Pancreas (tissue), 10 donors: ENCODE measurements at regions not wholly inside any gene's neighbourhood (a gene's known extent, or its start where the extent isn't known, plus 50 kb on each side); places are given as distances from the start of the nearest gene placed in this dataset.

Experiments
- ATAC-seq, 4 donors: fragments of 200-7000 bp; cut with Tn5 transposase; one replicate each; pipeline versions ENCODE4 v1.8.0 to v1.9.1; 2020; ENCODE audit warnings: mild to moderate bottlenecking in 4 of 4, moderate library complexity in 4 of 4
- DNase-seq, 6 donors: peaks; one replicate each; pipeline ENCODE4 v3.0.0-alpha.2; 2020
- FAIRE-seq: peaks from 2 replicates; lab custom pipeline; 2012; peaks lifted over from hg19 to GRCh38; lab: Jason Lieb, UNC
- H3K27ac ChIP-seq, 4 donors: fragments of 200-600 bp; sonication (generic); 1 replicate in 3 of 4; 2 replicates in 1 of 4; pipeline versions ENCODE4 v1.5.0 to v1.8.0; 2020
- H3K27me3 ChIP-seq, 4 donors: fragments of 200-600 bp; one replicate each; pipeline ENCODE4 v1.8.0; 2021
- H3K36me3 ChIP-seq, 3 donors: fragments of 200-600 bp; sonication (generic) in 1 of 3; one replicate each; pipeline versions ENCODE4 v1.5.0 to v1.8.0; 2020 to 2021
- H3K4me1 ChIP-seq, 3 donors: fragments of 200-600 bp; one replicate each; pipeline ENCODE4 v1.8.0; 2021
- H3K4me3 ChIP-seq, 4 donors: fragments of 200-600 bp; sonication (generic) in 2 of 4; one replicate each; pipeline versions ENCODE4 v1.5.0 to v1.8.0; 2020 to 2021
- H3K9me3 ChIP-seq, 4 donors: fragments of 200-600 bp; one replicate each; pipeline ENCODE4 v1.8.0; 2021
- CTCF ChIP-seq, 4 donors: fragments of 200-600 bp; sonication (generic) in 3 of 4; IDR thresholded peaks; one replicate each; pipeline versions ENCODE4 v1.5.0 to v1.8.0; 2021; ENCODE audit warnings: antibody characterized with exemption in 4 of 4
- WGBS, 2 donors: extraction: QIAGEN DNeasy Blood & Tissue Kit; methylation state at CpG; one replicate each; pipeline ENCODE4 v1.1.7; 2013; 5-methylcytosine and 5-hydroxymethylcytosine counted together
- intact Hi-C, 3 donors: fragments of 100-400 bp; cut with DNase I; formaldehyde crosslinking; loops; one replicate each; pipeline versions ENCODE4 v1.11.1 to v1.14.2; 2022
- donor health status: healthy with polysubstance abuse.
- donor health status: DM: no; HTN: no; CAD: no; lungs with moderate emphysema.
- donor health status: DM: no; HTN: no; CAD: no.
- donor health status: control.
- donor health status: control.
- donor health status: Bipolar disorder and iron deficiency.
- donor health status: DM: yes; HTN: yes; CAD: no.
- donor health status: DM: no; HTN: no; CAD: no.
- donor health status: DM: no; HTN: no; CAD: no.
- donor health status: DM: yes; HTN: yes; CAD: no.

GRCh38 chr1:9476790-9477463 lies 62.3 kb upstream of the SLC25A33 start:
- Histone ChIP-seq H3K4me1 (no peaks in the 10 kb centered on the region), H3K27ac (no peak overlapping the region), H3K36me3 (no peaks in the 10 kb centered on the region), H3K27me3 (no peaks in the 10 kb centered on the region), H3K4me3 (no peak overlapping the region), H3K9me3 (no peaks in the 10 kb centered on the region)
- TF ChIP-seq CTCF (IDR thresholded peaks at IDR 0.05), result no peak
- ATAC-seq (no peak), DNase-seq (no peak), FAIRE-seq (no peak)
- WGBS, 2 donors, result 66 to 82% methylated on average over 4 of the region's 4 CpGs
- intact Hi-C loops, result no loop called here

- FAIRE-seq (no peak), DNase-seq (no peak), ATAC-seq (no peak)
- Histone ChIP-seq H3K27me3 (no peaks in the 10 kb centered on the region), H3K4me3 (no peak overlapping the region), H3K9me3 (no peaks in the 10 kb centered on the region), H3K4me1 (no peaks in the 10 kb centered on the region), H3K27ac (no peak overlapping the region), H3K36me3 (no peaks in the 10 kb centered on the region)
- 74 to 81% methylated on average over 4 of the region's 4 CpGs for WGBS, 2 donors
- intact Hi-C loops, result no loop called here
- no peak for TF ChIP-seq CTCF (IDR thresholded peaks at IDR 0.05)
Observed at GRCh38 chr1:9477535-9477934, 61.7 kb upstream of the SLC25A33 start.

GRCh38 chr1:9478021-9478420 lies 61.2 kb upstream of the SLC25A33 start:
- ATAC-seq, result no peak
- DNase-seq, result no peak
- no peaks in the 10 kb centered on the region for H3K36me3 ChIP-seq
- TF ChIP-seq CTCF (IDR thresholded peaks at IDR 0.05), result no peak
- no peak overlapping the region for H3K4me3 ChIP-seq
- 78 to 84% methylated on average over 6 of the region's 6 CpGs for WGBS, 2 donors
- intact Hi-C loops, result no loop called here
- no peak for FAIRE-seq
- H3K9me3 ChIP-seq, result no peaks in the 10 kb centered on the region
- H3K4me1 ChIP-seq, result no peaks in the 10 kb centered on the region
- H3K27ac ChIP-seq, result no peak overlapping the region
- H3K27me3 ChIP-seq, result no peaks in the 10 kb centered on the region

GRCh38 chr1:9481048-9481447 lies 58.2 kb upstream of the SLC25A33 start:
- 53 to 58% methylated on average over 6 of the region's 6 CpGs for WGBS, 2 donors
- ATAC-seq (no peak), DNase-seq (no peak), FAIRE-seq (no peak)
- H3K4me3 ChIP-seq, result no peak overlapping the region
- no peaks in the 10 kb centered on the region for H3K9me3 ChIP-seq
- H3K4me1 ChIP-seq, result no peaks in the 10 kb centered on the region
- TF ChIP-seq CTCF (IDR thresholded peaks at IDR 0.05), result no peak
- no peaks in the 10 kb centered on the region for H3K27me3 ChIP-seq
- H3K36me3 ChIP-seq, result no peaks in the 10 kb centered on the region
- intact Hi-C loops, result loop anchor here in 1 of 3 donors (10.0 kb wide), 1 partner anchor 196 kb away; no protein-coding TSS in a partner anchor
- no peak overlapping the region for H3K27ac ChIP-seq

GRCh38 chr1:9482403-9482802 lies 56.9 kb upstream of the SLC25A33 start:
- H3K27me3 ChIP-seq, result no peaks in the 10 kb centered on the region
- FAIRE-seq, result no peak
- TF ChIP-seq CTCF (IDR thresholded peaks at IDR 0.05), result no peak
- H3K36me3 ChIP-seq, result no peaks in the 10 kb centered on the region
- no peak overlapping the region for H3K27ac ChIP-seq
- ATAC-seq, result no peak
- 89 to 91% methylated on average over 9 of the region's 9 CpGs for WGBS, 2 donors
- H3K4me1 ChIP-seq, result no peaks in the 10 kb centered on the region
- no peaks in the 10 kb centered on the region for H3K9me3 ChIP-seq
- DNase-seq, result no peak
- intact Hi-C loops, result loop anchor here in 1 of 3 donors (10.0 kb wide), 1 partner anchor 198 kb away; no protein-coding TSS in a partner anchor
- H3K4me3 ChIP-seq, result no peak overlapping the region
